HCT116 (cell line): ENCODE measurements at regions not wholly inside any gene's neighbourhood (a gene's known extent, or its start where the extent isn't known, plus 50 kb on each side); places are given as distances from the start of the nearest gene placed in this dataset.

Experiments
- ATAC-seq: fragments of 200-7000 bp; cut with Tn5 transposase; 2 replicates; pipeline ENCODE4 v1.9.1; 2020; ENCODE audit warnings: mild to moderate bottlenecking, moderate library complexity
- BruUV-seq: library from RNA; stranded (reverse); fragments of 400-500 nt; replicated peaks from 2 replicates; lab custom pipeline; 2021; lab: Mats Ljungman, UMichigan
- CTCF ChIA-PET: fragments of 300-600 bp; sonication (Branson Sonifier 250); formaldehyde crosslinking; loops from one replicate; lab custom pipeline; 2021; ENCODE audit warnings: antibody characterized with exemption; lab: Charles Lee
- POLR2A ChIA-PET: fragments of 300-600, 350-600 bp; sonication (Branson Sonifier 250); formaldehyde crosslinking; loops from one replicate; lab custom pipeline; 2021; ENCODE audit warnings: antibody characterized with exemption; lab: Charles Lee
- RAD21 ChIA-PET, 2 experiments: fragments of 300-600 bp; sonication (Branson Sonifier 250); formaldehyde crosslinking; loops; one replicate each; lab custom pipeline; 2023; ENCODE audit warnings: low total read pairs in 2 of 2; ENCODE audit not compliant: uncharacterized antibody in 2 of 2, unreplicated experiment in 2 of 2, low non-redundant PET in 1 of 2; lab: Charles Lee
- DNase-seq: peaks from one replicate; pipeline ENCODE4 v3.0.0-alpha.2; 2010; ENCODE audit warnings: low read depth, low spot score
- H2AFZ ChIP-seq: fragments of 200-600 bp; shearing (Covaris generic), sonication (generic); 2 replicates; pipeline ENCODE4 v1.6.1; 2017; ENCODE audit warnings: low read depth, mixed run types, mixed read lengths, antibody characterized with exemption, low read length; ENCODE audit not compliant: poor library complexity, severe bottlenecking
- H3K27ac ChIP-seq: 2 replicates; pipeline ENCODE4 v1.5.1; 2012; ENCODE audit warnings: low read depth, low read length
- H3K27me3 ChIP-seq: fragments of 200-600 bp; sonication (generic); 2 replicates; pipeline ENCODE4 v1.6.1; 2016; ENCODE audit warnings: mixed run types, low read length, mixed read lengths; ENCODE audit not compliant: insufficient read depth
- H3K36me3 ChIP-seq, 2 experiments: fragments of 200-500 bp in 1 of 2; fragments of 200-600 bp in 1 of 2; sonication (Bioruptor generic) in 1 of 2; sonication (generic) in 1 of 2; 2 replicates each; pipeline versions ENCODE4 v1.5.1 to v1.6.1; 2014 to 2016; ENCODE audit warnings: low read length in 2 of 2, inconsistent platforms in 1 of 2, mixed read lengths in 1 of 2, mixed run types in 1 of 2; ENCODE audit not compliant: insufficient read depth in 2 of 2, control insufficient read depth in 1 of 2
- H3K4me1 ChIP-seq, 2 experiments: fragments of 200-600 bp in 1 of 2; sonication (generic) in 1 of 2; 2 replicates each; pipeline versions ENCODE4 v1.5.1 to v1.6.1; 2012 to 2017; ENCODE audit warnings: low read length in 2 of 2, inconsistent platforms in 1 of 2, mild to moderate bottlenecking in 1 of 2, mixed read lengths in 1 of 2, mixed run types in 1 of 2, moderate library complexity in 1 of 2; ENCODE audit not compliant: insufficient read depth in 2 of 2, control insufficient read depth in 1 of 2
- H3K4me2 ChIP-seq: fragments of 200-600 bp; sonication (generic); 2 replicates; pipeline ENCODE4 v1.6.1; 2017; ENCODE audit warnings: mixed run types, low read length, mixed read lengths
- H3K4me3 ChIP-seq, 2 experiments: fragments of 200-600 bp in 1 of 2; sonication (generic) in 1 of 2; replicated peaks in 1 of 2; 2 replicates each; pipeline ENCODE4 v1.5.1; 2011 to 2016; ENCODE audit warnings: low read length in 2 of 2, control low read depth in 1 of 2, low read depth in 1 of 2, mild to moderate bottlenecking in 1 of 2, mixed read lengths in 1 of 2, mixed run types in 1 of 2
- H3K79me2 ChIP-seq: fragments of 200-600 bp; sonication (generic); 2 replicates; pipeline ENCODE4 v1.6.1; 2017; ENCODE audit warnings: mild to moderate bottlenecking, mixed run types, low read length, moderate library complexity, mixed read lengths; ENCODE audit not compliant: insufficient read depth
- H3K9ac ChIP-seq: fragments of 200-600 bp; sonication (generic); 2 replicates; pipeline ENCODE4 v1.6.1; 2016; ENCODE audit warnings: low read length, mixed read lengths
- H3K9me2 ChIP-seq: fragments of 200-600 bp; sonication (generic), shearing (Covaris generic); 2 replicates; pipeline ENCODE4 v1.6.1; 2017; ENCODE audit warnings: mixed run types, mild to moderate bottlenecking, moderate library complexity; ENCODE audit not compliant: insufficient read depth
- H3K9me3 ChIP-seq, 2 experiments: fragments of 200-500 bp in 1 of 2; fragments of 200-600 bp in 1 of 2; sonication (Bioruptor generic) in 1 of 2; sonication (generic) in 1 of 2; 2 replicates each; pipeline ENCODE4 v1.6.1; 2014 to 2017; ENCODE audit warnings: low read length in 2 of 2, mixed read lengths in 2 of 2, inconsistent platforms in 1 of 2, low read depth in 1 of 2, mild to moderate bottlenecking in 1 of 2, mixed run types in 1 of 2, moderate library complexity in 1 of 2; ENCODE audit not compliant: control insufficient read depth in 1 of 2, insufficient read depth in 1 of 2
- H4K20me1 ChIP-seq: fragments of 200-600 bp; sonication (generic), shearing (Covaris generic); 2 replicates; pipeline ENCODE4 v1.6.1; 2017; ENCODE audit warnings: mixed run types, mild to moderate bottlenecking, moderate library complexity; ENCODE audit not compliant: insufficient read depth
- CBX3 ChIP-seq: IDR thresholded peaks from 2 replicates; pipeline ENCODE4 v1.6.1; 2012; ENCODE audit warnings: low read depth
- CEBPB ChIP-seq: IDR thresholded peaks from 2 replicates; pipeline ENCODE4 v1.6.1; 2012; ENCODE audit warnings: low read depth
- EGR1 ChIP-seq: IDR thresholded peaks from 2 replicates; pipeline ENCODE4 v1.6.1; 2012; ENCODE audit warnings: low read depth
- ELF1 ChIP-seq: IDR thresholded peaks from 2 replicates; pipeline ENCODE4 v1.6.1; 2012; ENCODE audit warnings: low read depth, borderline replicate concordance
- EZH2phosphoT487 ChIP-seq: fragments of 200-600 bp; IDR thresholded peaks from 2 replicates; pipeline ENCODE4 v1.6.1; 2018; ENCODE audit warnings: antibody characterized with exemption, borderline replicate concordance
- JUND ChIP-seq: IDR thresholded peaks from 2 replicates; pipeline ENCODE4 v1.6.1; 2012
- MAX ChIP-seq: IDR thresholded peaks from 2 replicates; pipeline ENCODE4 v1.6.1; 2012
- POLR2A ChIP-seq: IDR thresholded peaks from 2 replicates; pipeline ENCODE4 v1.7.0; 2011; ENCODE audit warnings: borderline replicate concordance; ENCODE audit not compliant: insufficient read depth, insufficient read length; ENCODE audit errors: extremely low read depth
- POLR2AphosphoS5 ChIP-seq: IDR thresholded peaks from 2 replicates; pipeline ENCODE4 v1.6.1; 2011; ENCODE audit warnings: mild to moderate bottlenecking, low read depth, low read length, moderate library complexity
- RAD21 ChIP-seq: IDR thresholded peaks from 2 replicates; pipeline ENCODE4 v1.6.1; 2012; ENCODE audit warnings: low read depth, mild to moderate bottlenecking
- SP1 ChIP-seq: IDR thresholded peaks from 2 replicates; pipeline ENCODE4 v1.6.1; 2012; ENCODE audit warnings: low read depth
- SRF ChIP-seq: IDR thresholded peaks from 2 replicates; pipeline ENCODE4 v1.6.1; 2012; ENCODE audit warnings: low read depth
- TCF7L2 ChIP-seq: IDR thresholded peaks from 2 replicates; pipeline ENCODE4 v1.7.0; 2011; ENCODE audit warnings: borderline replicate concordance, inconsistent platforms; ENCODE audit not compliant: insufficient read depth, insufficient read length; ENCODE audit errors: extremely low read depth
- YY1 ChIP-seq: IDR thresholded peaks from 2 replicates; pipeline ENCODE4 v1.6.1; 2011; ENCODE audit warnings: low read length, low read depth, moderate library complexity, mild to moderate bottlenecking; ENCODE audit not compliant: insufficient replicate concordance; ENCODE audit errors: extremely low read depth
- ZFX ChIP-seq: fragments of 450-650 bp; IDR thresholded peaks from 2 replicates; pipeline ENCODE4 v1.6.1; 2017
- intact Hi-C: fragments of 100-400 bp; cut with micrococcal nuclease; formaldehyde crosslinking; loops from 2 replicates; pipeline ENCODE4 v1.10.0; 2022

DNA sequence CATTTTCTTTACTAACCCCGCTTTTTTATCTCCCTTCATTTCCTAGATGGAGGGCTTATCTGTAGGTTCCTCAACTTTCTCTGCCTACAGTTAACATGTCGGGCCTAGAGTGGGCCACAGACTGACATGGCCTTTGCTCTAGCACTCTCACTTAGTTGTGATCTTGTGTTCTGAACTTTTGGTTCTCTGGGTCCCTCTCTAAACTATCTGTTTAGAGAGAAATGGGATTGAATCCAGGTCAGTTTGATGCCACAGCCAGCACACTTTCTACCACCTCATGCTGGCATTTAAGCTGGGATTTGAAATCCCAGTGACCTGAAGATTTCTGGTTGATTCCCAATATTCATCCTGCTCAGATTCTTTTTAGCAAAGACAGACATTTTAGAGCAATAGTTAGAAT, 388.5 kb upstream of the PAPPA start:
- no peak overlapping the region for H3K4me3 ChIP-seq
- no peaks in the 10 kb centered on the region for H3K9me2 ChIP-seq
- no TSS peak for BruUV-seq
- TF ChIP-seq EGR1 (no peak), CBX3 (no peak), RAD21 (no peak), MAX (no peak), SP1 (no peak), EZH2phosphoT487 (no peak), CEBPB (no peak), JUND (no peak), YY1 (no peak), SRF (no peak), POLR2A (no peak), TCF7L2 (no peak)
- no peak overlapping the region for H3K9ac ChIP-seq
- ChIA-PET CTCF (no interaction called here), RAD21 (no interaction called here), POLR2A (no interaction called here)
- no peaks in the 10 kb centered on the region for H3K9me3 ChIP-seq
- ATAC-seq: no peak
- H3K27ac ChIP-seq: no peak overlapping the region
- H3K27me3 ChIP-seq: peaks cover 13% of the 10 kb centered on the region; the same call in 1 of the 2 replicates
- no peak overlapping the region for H2AFZ ChIP-seq
- DNase-seq: no peak
- H3K4me2 ChIP-seq: no peak overlapping the region
- no peaks in the 10 kb centered on the region for H4K20me1 ChIP-seq
- no peaks in the 10 kb centered on the region for H3K79me2 ChIP-seq
- no peaks in the 10 kb centered on the region for H3K4me1 ChIP-seq
- intact Hi-C loops: no loop called here
- H3K36me3 ChIP-seq: no peaks in the 10 kb centered on the region

GRCh38 chr9:115766370-115766955, 387.1 kb upstream of the PAPPA start:
- intact Hi-C loops: no loop called here
- no peak overlapping the region for H3K9ac ChIP-seq
- no peaks in the 10 kb centered on the region for H3K36me3 ChIP-seq
- TF ChIP-seq ZFX (no peak), CBX3 (no peak), SP1 (no peak), MAX (no peak), ELF1 (no peak), TCF7L2 (no peak), POLR2AphosphoS5 (no peak)
- TF ChIP-seq, all 23 proteins: peak for 0
- DNase-seq (no peak), ATAC-seq (no peak)
- CTCF ChIA-PET: no interaction called here
- H4K20me1 ChIP-seq: no peaks in the 10 kb centered on the region
- no peak overlapping the region for H3K4me2 ChIP-seq
- H3K4me1 ChIP-seq: no peaks in the 10 kb centered on the region
- POLR2A ChIA-PET: no interaction called here
- H3K4me3 ChIP-seq: no peak overlapping the region
- no peaks in the 10 kb centered on the region for H3K79me2 ChIP-seq
- no peak overlapping the region for H2AFZ ChIP-seq
- no peaks in the 10 kb centered on the region for H3K9me2 ChIP-seq
- no peaks in the 10 kb centered on the region for H3K9me3 ChIP-seq
- RAD21 ChIA-PET: no interaction called here
- BruUV-seq: no TSS peak
- H3K27ac ChIP-seq: no peak overlapping the region
- peaks cover 13% of the 10 kb centered on the region; the same call in 1 of the 2 replicates for H3K27me3 ChIP-seq
